ENCODE measurements at regions not wholly inside any gene's neighbourhood (a gene's known extent, or its start where the extent isn't known, plus 50 kb on each side); places are given as distances from the start of the nearest gene placed in this dataset.

DNA sequence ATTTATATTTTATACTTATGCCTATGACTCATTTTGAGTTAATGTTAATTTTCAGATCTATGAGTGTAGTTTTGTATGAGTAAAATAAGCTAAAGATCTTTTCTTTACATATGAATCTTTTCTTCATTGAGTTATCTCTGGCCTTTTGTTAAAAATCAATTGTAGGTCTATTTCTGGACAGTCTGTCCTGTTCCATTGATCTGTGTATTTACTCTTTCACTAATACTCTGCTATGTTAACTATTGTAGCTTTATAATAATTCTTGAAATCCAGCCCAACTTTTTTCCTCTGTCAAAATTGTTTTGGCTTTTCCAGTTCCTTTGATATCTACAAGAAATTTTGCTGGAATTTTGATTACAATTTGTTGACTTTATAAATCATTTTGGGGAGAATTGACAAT lies 177.0 kb downstream of the RBM46 start:
- no peak overlapping the region for H3K4me3 Mint-ChIP-seq
- no peak overlapping the region for H3K27ac Mint-ChIP-seq
- DNase-seq (ENCODE audit: low spot score in 2 of 2) (no peak), ATAC-seq (ENCODE audit: low read depth) (no peak)
- peaks cover 8% of the 10 kb centered on the region for H3K9me3 Mint-ChIP-seq
- peaks cover 3% of the 10 kb centered on the region for H3K36me3 Mint-ChIP-seq
- H3K27me3 Mint-ChIP-seq, result no peaks in the 10 kb centered on the region
- peaks cover 3% of the 10 kb centered on the region for H3K4me1 Mint-ChIP-seq

DNA sequence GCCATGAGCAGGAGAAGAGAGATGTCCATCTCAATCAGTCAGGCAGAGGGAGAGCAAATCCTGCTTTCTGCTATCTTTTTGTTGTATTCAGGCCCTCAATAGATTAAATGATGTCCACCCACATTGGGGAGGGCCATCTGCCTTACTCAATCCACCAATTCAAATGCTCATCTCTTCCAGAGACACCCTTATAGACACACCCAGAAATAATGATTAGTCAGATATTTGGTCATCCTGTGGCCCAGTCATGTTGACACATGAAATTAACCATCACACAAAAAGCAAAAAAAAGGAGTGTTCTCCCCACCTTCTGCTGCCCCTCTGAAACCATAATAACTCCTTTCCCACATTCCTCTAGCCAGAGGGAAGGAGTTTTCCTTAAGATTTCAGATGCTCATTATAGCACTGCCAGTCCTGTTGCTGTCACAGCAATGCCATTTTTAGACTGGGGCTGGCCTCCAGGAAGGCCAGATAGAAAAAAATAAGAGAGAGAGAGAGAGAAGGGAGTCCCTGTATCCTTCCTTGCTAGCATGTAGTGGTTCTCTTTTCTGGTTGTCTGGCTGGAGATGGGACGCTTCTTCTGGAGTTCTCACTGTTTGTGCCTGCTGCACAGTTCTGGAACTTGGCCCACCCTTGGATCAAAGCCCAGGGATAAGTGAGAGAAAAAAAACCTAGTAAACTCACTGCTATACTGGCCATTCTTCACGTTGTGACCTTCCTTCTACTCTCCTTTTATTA lies 177.7 kb downstream of the RBM46 start:
- Mint-ChIP-seq H3K27ac (no peak overlapping the region), H3K9me3 (peaks cover 9% of the 10 kb centered on the region), H3K4me1 (peaks cover 3% of the 10 kb centered on the region), H3K36me3 (peaks cover 4% of the 10 kb centered on the region), H3K27me3 (no peaks in the 10 kb centered on the region), H3K4me3 (no peak overlapping the region)
- no peak for ATAC-seq (ENCODE audit: low read depth)
- no peak for DNase-seq (ENCODE audit: low spot score in 2 of 2)

GRCh38 chr4:154959756-154960155 lies 178.7 kb downstream of the RBM46 start:
- DNase-seq (ENCODE audit: low spot score in 2 of 2) (no peak), ATAC-seq (ENCODE audit: low read depth) (no peak)
- peaks cover 3% of the 10 kb centered on the region for H3K4me1 Mint-ChIP-seq
- H3K27me3 Mint-ChIP-seq, result no peaks in the 10 kb centered on the region
- H3K27ac Mint-ChIP-seq, result no peak overlapping the region
- H3K9me3 Mint-ChIP-seq, result peaks cover 6% of the 10 kb centered on the region
- H3K36me3 Mint-ChIP-seq, result peaks cover 1% of the 10 kb centered on the region
- H3K4me3 Mint-ChIP-seq, result no peak overlapping the region

- Mint-ChIP-seq H3K9me3 (peaks cover 4% of the 10 kb centered on the region), H3K27ac (no peak overlapping the region), H3K27me3 (no peaks in the 10 kb centered on the region), H3K4me3 (no peak overlapping the region), H3K36me3 (peaks cover 1% of the 10 kb centered on the region), H3K4me1 (peaks cover 3% of the 10 kb centered on the region)
- DNase-seq (ENCODE audit: low spot score in 2 of 2), result no peak
- peak; percentile 44 for ATAC-seq (ENCODE audit: low read depth)
Observed at GRCh38 chr4:154960476-154960875, 179.4 kb downstream of the RBM46 start.

- DNase-seq (ENCODE audit: low spot score in 2 of 2), result no peak
- H3K4me3 Mint-ChIP-seq, result no peak overlapping the region
- peaks cover 3% of the 10 kb centered on the region for H3K4me1 Mint-ChIP-seq
- ATAC-seq (ENCODE audit: low read depth), result peak; percentile 51
- H3K9me3 Mint-ChIP-seq, result peaks cover 4% of the 10 kb centered on the region
- no peak overlapping the region for H3K27ac Mint-ChIP-seq
- no peaks in the 10 kb centered on the region for H3K27me3 Mint-ChIP-seq
- H3K36me3 Mint-ChIP-seq, result peaks cover 1% of the 10 kb centered on the region
Observed at GRCh38 chr4:154961263-154961662, 180.2 kb downstream of the RBM46 start.

DNA sequence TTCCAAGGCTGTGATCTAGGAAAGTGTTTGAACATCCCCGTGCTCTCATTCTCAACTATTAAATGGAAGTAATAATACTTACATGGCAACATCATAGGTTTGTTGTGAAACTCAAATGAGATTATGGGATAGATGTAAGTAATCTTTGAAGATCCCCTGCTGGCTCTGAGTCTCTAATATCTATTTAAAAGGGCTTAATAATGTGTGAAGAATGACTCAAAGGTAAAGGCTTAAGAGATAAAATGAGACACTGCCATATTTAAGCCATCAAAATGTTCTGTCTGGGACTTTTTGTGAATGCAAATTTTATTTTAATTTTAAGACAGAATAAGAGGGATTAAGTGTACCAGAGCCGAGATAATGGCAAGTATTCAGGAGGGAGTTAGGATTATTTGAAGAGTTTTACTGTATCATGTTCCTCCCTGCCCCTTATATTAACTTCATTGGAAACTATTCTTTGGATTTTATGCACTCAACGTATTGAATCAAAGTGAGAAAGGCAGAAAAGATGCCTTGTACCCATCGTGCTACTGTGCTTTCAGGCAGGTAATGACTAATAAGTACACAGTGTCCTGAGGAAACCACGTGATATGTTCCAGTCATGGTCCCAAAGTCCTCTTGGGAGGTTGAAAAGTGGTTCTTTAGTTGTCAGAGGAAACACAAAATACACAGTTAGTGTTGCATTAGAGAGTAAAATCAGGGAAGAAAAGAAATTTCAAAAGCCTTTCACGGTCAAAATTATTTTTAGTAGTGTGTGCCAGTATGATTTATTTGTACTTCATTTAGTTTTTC lies 192.4 kb downstream of the RBM46 start:
- no peaks in the 10 kb centered on the region for H3K36me3 Mint-ChIP-seq
- ATAC-seq (ENCODE audit: low read depth) (no peak), DNase-seq (ENCODE audit: low spot score in 2 of 2) (no peak)
- H3K4me1 Mint-ChIP-seq, result no peaks in the 10 kb centered on the region
- H3K9me3 Mint-ChIP-seq, result peaks cover 5% of the 10 kb centered on the region
- H3K27ac Mint-ChIP-seq, result no peak overlapping the region
- H3K27me3 Mint-ChIP-seq, result peaks cover 5% of the 10 kb centered on the region
- no peak overlapping the region for H3K4me3 Mint-ChIP-seq

- DNase-seq (ENCODE audit: low spot score in 2 of 2) (no peak), ATAC-seq (ENCODE audit: low read depth) (no peak)
- Mint-ChIP-seq H3K27ac (no peak overlapping the region), H3K4me1 (no peaks in the 10 kb centered on the region), H3K27me3 (peaks cover 2% of the 10 kb centered on the region), H3K9me3 (peaks cover 4% of the 10 kb centered on the region), H3K4me3 (no peak overlapping the region), H3K36me3 (no peaks in the 10 kb centered on the region)
Observed at GRCh38 chr4:154977228-154977627, 196.2 kb downstream of the RBM46 start.

GRCh38 chr4:154982187-154983047 lies 201.3 kb downstream of the RBM46 start:
- no peak overlapping the region for H3K27ac Mint-ChIP-seq

DNA sequence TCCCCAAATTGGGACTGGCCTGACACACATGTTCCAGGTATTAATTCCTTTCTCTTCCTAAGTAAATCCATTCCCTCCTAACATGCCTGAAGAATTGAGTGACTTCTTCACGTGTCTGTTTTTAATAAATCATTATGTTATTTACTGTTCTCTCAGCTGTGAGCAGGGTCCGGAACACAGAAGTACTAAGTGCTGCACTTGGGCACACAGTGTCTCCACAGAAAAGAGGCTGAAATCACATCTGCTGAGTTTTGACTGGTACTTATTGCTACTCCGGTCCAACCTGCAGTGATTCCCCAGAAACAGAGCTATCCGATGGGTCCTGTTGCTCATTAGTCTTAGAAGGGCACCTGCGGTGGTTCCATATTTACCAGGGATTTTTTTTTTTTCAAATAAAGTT lies 202.6 kb downstream of the RBM46 start:
- Mint-ChIP-seq H3K27ac (no peak overlapping the region), H3K36me3 (no peaks in the 10 kb centered on the region), H3K9me3 (peaks cover 2% of the 10 kb centered on the region), H3K4me1 (no peaks in the 10 kb centered on the region), H3K4me3 (no peak overlapping the region), H3K27me3 (peaks cover 2% of the 10 kb centered on the region)
- DNase-seq (ENCODE audit: low spot score in 2 of 2) (no peak), ATAC-seq (ENCODE audit: low read depth) (no peak)

More at GRCh38 chr4:154982187-154983047, 201.3 kb downstream of the RBM46 start:
- no peak for ATAC-seq (ENCODE audit: low read depth)
- Mint-ChIP-seq H3K36me3 (no peaks in the 10 kb centered on the region), H3K27me3 (no peaks in the 10 kb centered on the region), H3K9me3 (peaks cover 2% of the 10 kb centered on the region), H3K4me3 (no peak overlapping the region), H3K4me1 (no peaks in the 10 kb centered on the region)
- DNase-seq (ENCODE audit: low spot score in 2 of 2), result peak; percentile 1 to 11

DNA sequence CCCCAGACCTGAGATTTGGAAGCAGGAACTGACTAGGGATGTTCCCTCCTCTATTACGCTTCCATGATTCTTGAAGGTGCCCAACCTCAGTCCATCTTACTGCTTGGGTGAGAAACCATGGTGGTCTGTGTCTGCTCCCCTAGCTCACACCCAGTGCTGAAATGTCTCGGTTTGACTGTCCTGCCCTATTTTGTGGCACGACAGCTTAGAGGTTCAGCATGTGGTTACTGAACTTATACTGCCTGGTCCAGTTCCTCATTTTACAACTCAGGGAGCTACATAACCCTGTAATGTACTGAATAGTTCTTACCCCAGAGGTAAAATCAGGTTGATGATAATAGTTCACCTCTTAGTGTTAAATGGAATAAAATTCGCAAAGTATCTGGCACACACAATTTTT lies 203.1 kb downstream of the RBM46 start:
- Mint-ChIP-seq H3K27me3 (peaks cover 2% of the 10 kb centered on the region), H3K4me1 (no peaks in the 10 kb centered on the region), H3K27ac (no peak overlapping the region), H3K36me3 (no peaks in the 10 kb centered on the region), H3K4me3 (no peak overlapping the region), H3K9me3 (peaks cover 2% of the 10 kb centered on the region)
- DNase-seq (ENCODE audit: low spot score in 2 of 2), result no peak
- peak; percentile 45 for ATAC-seq (ENCODE audit: low read depth)

- Mint-ChIP-seq H3K4me1 (no peaks in the 10 kb centered on the region), H3K9me3 (peaks cover 2% of the 10 kb centered on the region), H3K27ac (no peak overlapping the region), H3K36me3 (no peaks in the 10 kb centered on the region), H3K4me3 (no peak overlapping the region), H3K27me3 (peaks cover 2% of the 10 kb centered on the region)
- ATAC-seq (ENCODE audit: low read depth) (no peak), DNase-seq (ENCODE audit: low spot score in 2 of 2) (no peak)
Observed at GRCh38 chr4:154984616-154985015, 203.5 kb downstream of the RBM46 start.

GRCh38 chr4:154985673-154986072 lies 204.6 kb downstream of the RBM46 start:
- H3K27me3 Mint-ChIP-seq, result peaks cover 2% of the 10 kb centered on the region
- H3K4me3 Mint-ChIP-seq, result no peak overlapping the region
- no peaks in the 10 kb centered on the region for H3K36me3 Mint-ChIP-seq
- DNase-seq (ENCODE audit: low spot score in 2 of 2) (no peak), ATAC-seq (ENCODE audit: low read depth) (no peak)
- H3K4me1 Mint-ChIP-seq, result no peaks in the 10 kb centered on the region
- H3K9me3 Mint-ChIP-seq, result no peaks in the 10 kb centered on the region
- H3K27ac Mint-ChIP-seq, result no peak overlapping the region

DNA sequence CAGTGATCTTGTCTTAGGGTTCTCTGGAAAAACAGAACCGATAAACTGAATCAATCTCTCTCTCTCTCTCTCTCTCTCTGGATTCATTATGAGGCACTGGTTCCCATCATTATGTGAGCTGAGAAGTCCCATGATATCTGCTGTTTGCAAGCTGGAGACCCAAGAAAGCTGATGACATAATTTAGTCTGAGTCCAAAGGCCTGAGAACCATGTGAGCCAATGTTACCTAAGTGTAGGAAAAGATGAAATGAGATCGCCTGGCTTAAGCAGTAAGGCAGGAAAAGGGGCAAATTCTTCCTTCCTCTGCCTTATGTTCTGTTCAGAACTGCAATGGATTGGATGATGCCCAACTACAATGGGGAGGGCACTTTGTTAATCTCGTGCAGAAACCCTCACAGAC lies 207.4 kb downstream of the RBM46 start:
- no peaks in the 10 kb centered on the region for H3K9me3 Mint-ChIP-seq
- H3K27me3 Mint-ChIP-seq, result peaks cover 2% of the 10 kb centered on the region
- H3K4me1 Mint-ChIP-seq, result no peaks in the 10 kb centered on the region
- H3K36me3 Mint-ChIP-seq, result no peaks in the 10 kb centered on the region
- no peak overlapping the region for H3K27ac Mint-ChIP-seq
- DNase-seq (ENCODE audit: low spot score in 2 of 2) (no peak), ATAC-seq (ENCODE audit: low read depth) (no peak)
- H3K4me3 Mint-ChIP-seq, result no peak overlapping the region

- no peak for DNase-seq (ENCODE audit: low spot score in 2 of 2)
- Mint-ChIP-seq H3K27me3 (peaks cover 2% of the 10 kb centered on the region), H3K27ac (no peak overlapping the region), H3K9me3 (no peaks in the 10 kb centered on the region), H3K4me1 (no peaks in the 10 kb centered on the region), H3K36me3 (no peaks in the 10 kb centered on the region), H3K4me3 (no peak overlapping the region)
- no peak for ATAC-seq (ENCODE audit: low read depth)
Observed at GRCh38 chr4:154989511-154989910, 208.4 kb downstream of the RBM46 start.

All from memory B cell (primary cell).